Loucy (cell line): ENCODE measurements at regions not wholly inside any gene's neighbourhood (a gene's known extent, or its start where the extent isn't known, plus 50 kb on each side); places are given as distances from the start of the nearest gene placed in this dataset.

Experiments
- H2AFZ ChIP-seq: fragments of 200-600 bp; sonication (generic); 2 replicates; pipeline ENCODE4 v1.6.0; 2016; ENCODE audit warnings: antibody characterized with exemption, mild to moderate bottlenecking, low read length, moderate library complexity
- H3F3A ChIP-seq: fragments of 200-600 bp; 2 replicates; pipeline ENCODE4 v1.6.0; 2016; ENCODE audit warnings: antibody characterized with exemption, low read depth, mild to moderate bottlenecking
- H3K27me3 ChIP-seq: fragments of 200-600 bp; sonication (generic); 2 replicates; pipeline ENCODE4 v1.6.1; 2014; ENCODE audit warnings: low read length, mild to moderate bottlenecking; ENCODE audit not compliant: insufficient read depth, poor library complexity, severe bottlenecking
- H3K36me3 ChIP-seq: fragments of 200-600 bp; sonication (generic); 2 replicates; pipeline ENCODE4 v1.6.1; 2016; ENCODE audit warnings: low read length; ENCODE audit not compliant: insufficient read depth
- H3K4me1 ChIP-seq: fragments of 200-600 bp; sonication (generic); 2 replicates; pipeline ENCODE4 v1.5.1; 2014; ENCODE audit warnings: low read length, mild to moderate bottlenecking; ENCODE audit not compliant: insufficient read depth, poor library complexity, severe bottlenecking
- H3K4me2 ChIP-seq: fragments of 200-600 bp; sonication (generic); 2 replicates; pipeline ENCODE4 v1.6.0; 2014; ENCODE audit warnings: antibody characterized with exemption, low read length, low read depth, mild to moderate bottlenecking; ENCODE audit not compliant: poor library complexity, severe bottlenecking
- H3K4me3 ChIP-seq: fragments of 200-600 bp; sonication (generic); 2 replicates; pipeline ENCODE4 v1.5.1; 2014; ENCODE audit warnings: low read length, mild to moderate bottlenecking, mixed read lengths; ENCODE audit not compliant: poor library complexity, severe bottlenecking
- H3K79me2 ChIP-seq: fragments of 200-600 bp; sonication (generic); 2 replicates; pipeline ENCODE4 v1.6.1; 2014; ENCODE audit warnings: low read length; ENCODE audit not compliant: insufficient read depth
- H3K9ac ChIP-seq: fragments of 200-600 bp; sonication (generic); 2 replicates; pipeline ENCODE4 v1.6.0; 2014; ENCODE audit warnings: mild to moderate bottlenecking, low read depth, low read length, moderate library complexity; ENCODE audit not compliant: poor library complexity, severe bottlenecking
- H3K9me2 ChIP-seq: fragments of 200-600 bp; sonication (generic); replicated peaks from 2 replicates; pipeline ENCODE4 v1.6.1; 2016; ENCODE audit warnings: low read depth, low read length, mixed read lengths
- H3K9me3 ChIP-seq: fragments of 200-600 bp; sonication (generic); 2 replicates; pipeline ENCODE4 v1.6.1; 2014; ENCODE audit warnings: mild to moderate bottlenecking, antibody characterized with exemption, low read length, low read depth; ENCODE audit not compliant: insufficient read depth
- H4K20me1 ChIP-seq: fragments of 200-600 bp; sonication (generic); 2 replicates; pipeline ENCODE4 v1.6.0; 2014; ENCODE audit warnings: antibody characterized with exemption, low read length, mild to moderate bottlenecking; ENCODE audit not compliant: insufficient read depth, poor library complexity, severe bottlenecking
- EZH2phosphoT487 ChIP-seq: fragments of 200-600 bp; IDR thresholded peaks from 2 replicates; pipeline ENCODE4 v1.6.1; 2018; ENCODE audit warnings: antibody characterized with exemption, mild to moderate bottlenecking, moderate library complexity, borderline replicate concordance
- TF ChIP-seq, protein P1 (sequence below): fragments of 200-600 bp; sonication (generic); conservative IDR thresholded peaks from 2 replicates; pipeline ENCODE4 v1.5.1; 2014; ENCODE audit warnings: mild to moderate bottlenecking, antibody characterized with exemption, low read length

DNA sequence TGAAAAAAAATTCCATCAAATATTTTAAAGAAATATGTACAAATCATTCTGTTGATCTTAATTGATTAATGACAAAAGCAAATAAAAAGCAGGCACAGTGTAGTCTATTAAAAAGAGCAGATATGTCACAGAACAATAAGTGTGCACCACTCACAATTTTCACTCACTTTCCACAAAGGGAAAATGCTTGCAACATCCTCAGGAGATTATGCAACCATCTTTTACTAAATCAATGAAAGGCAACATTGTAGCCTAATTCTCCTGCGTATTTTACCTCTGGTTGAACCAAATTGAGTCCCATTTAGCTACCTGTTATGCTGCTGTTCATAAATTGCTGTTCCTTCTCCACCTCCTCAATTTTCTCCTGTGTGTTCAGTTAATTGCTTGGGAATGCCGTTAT lies 1346.8 kb upstream of the PIK3C3 start:
- H3K79me2 ChIP-seq, result no peaks in the 10 kb centered on the region
- H3K9me2 ChIP-seq, result no peaks in the 10 kb centered on the region
- no peak overlapping the region for H2AFZ ChIP-seq
- H3K9me3 ChIP-seq, result no peaks in the 10 kb centered on the region
- no peak overlapping the region for H3K4me3 ChIP-seq
- no peaks in the 10 kb centered on the region for H3K27me3 ChIP-seq
- no peaks in the 10 kb centered on the region for H3K4me1 ChIP-seq
- no peak for TF ChIP-seq EZH2phosphoT487
- TF ChIP-seq, protein P1, sequence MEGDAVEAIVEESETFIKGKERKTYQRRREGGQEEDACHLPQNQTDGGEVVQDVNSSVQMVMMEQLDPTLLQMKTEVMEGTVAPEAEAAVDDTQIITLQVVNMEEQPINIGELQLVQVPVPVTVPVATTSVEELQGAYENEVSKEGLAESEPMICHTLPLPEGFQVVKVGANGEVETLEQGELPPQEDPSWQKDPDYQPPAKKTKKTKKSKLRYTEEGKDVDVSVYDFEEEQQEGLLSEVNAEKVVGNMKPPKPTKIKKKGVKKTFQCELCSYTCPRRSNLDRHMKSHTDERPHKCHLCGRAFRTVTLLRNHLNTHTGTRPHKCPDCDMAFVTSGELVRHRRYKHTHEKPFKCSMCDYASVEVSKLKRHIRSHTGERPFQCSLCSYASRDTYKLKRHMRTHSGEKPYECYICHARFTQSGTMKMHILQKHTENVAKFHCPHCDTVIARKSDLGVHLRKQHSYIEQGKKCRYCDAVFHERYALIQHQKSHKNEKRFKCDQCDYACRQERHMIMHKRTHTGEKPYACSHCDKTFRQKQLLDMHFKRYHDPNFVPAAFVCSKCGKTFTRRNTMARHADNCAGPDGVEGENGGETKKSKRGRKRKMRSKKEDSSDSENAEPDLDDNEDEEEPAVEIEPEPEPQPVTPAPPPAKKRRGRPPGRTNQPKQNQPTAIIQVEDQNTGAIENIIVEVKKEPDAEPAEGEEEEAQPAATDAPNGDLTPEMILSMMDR, result no peak
- H3K36me3 ChIP-seq, result no peaks in the 10 kb centered on the region
- no peak overlapping the region for H3K4me2 ChIP-seq
- H3K9ac ChIP-seq, result no peak overlapping the region
- H3F3A ChIP-seq, result no peaks in the 10 kb centered on the region
- no peaks in the 10 kb centered on the region for H4K20me1 ChIP-seq

DNA sequence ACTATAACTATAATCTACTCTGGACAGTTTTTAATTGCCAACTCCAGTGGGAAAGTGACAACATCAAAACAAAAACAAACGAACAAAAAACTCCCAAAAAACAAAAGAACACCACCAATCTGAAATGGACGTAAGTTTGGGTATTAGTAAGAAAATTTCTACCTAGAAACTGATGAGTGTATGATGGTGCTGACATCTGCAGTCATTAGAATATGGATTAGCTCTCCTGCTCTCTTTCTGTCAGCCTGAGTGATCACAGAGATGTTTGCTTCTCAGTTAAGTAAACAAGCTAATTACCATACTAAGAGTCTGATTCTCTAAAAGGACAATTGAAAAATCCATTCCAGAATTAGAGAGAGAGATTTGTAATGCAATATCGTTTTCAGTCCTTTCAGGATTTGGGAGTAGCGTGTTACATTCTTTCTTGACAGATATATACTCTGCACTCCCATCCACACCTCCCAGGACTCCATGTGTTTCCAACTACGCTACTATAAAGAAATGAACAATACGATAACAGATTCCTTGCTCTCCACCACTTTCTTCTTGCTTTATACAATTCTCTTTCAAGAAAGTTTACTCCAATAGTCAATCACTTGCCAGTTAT lies 1347.4 kb upstream of the PIK3C3 start:
- no peaks in the 10 kb centered on the region for H4K20me1 ChIP-seq
- no peak for TF ChIP-seq EZH2phosphoT487
- TF ChIP-seq, protein P1, result no peak
- no peaks in the 10 kb centered on the region for H3K36me3 ChIP-seq
- H3K27me3 ChIP-seq, result no peaks in the 10 kb centered on the region
- H3K79me2 ChIP-seq, result no peaks in the 10 kb centered on the region
- no peaks in the 10 kb centered on the region for H3K4me1 ChIP-seq
- no peak overlapping the region for H3K9ac ChIP-seq
- no peak overlapping the region for H3K4me3 ChIP-seq
- no peak overlapping the region for H3K4me2 ChIP-seq
- no peaks in the 10 kb centered on the region for H3K9me2 ChIP-seq
- no peaks in the 10 kb centered on the region for H3F3A ChIP-seq
- no peaks in the 10 kb centered on the region for H3K9me3 ChIP-seq
- no peak overlapping the region for H2AFZ ChIP-seq

- TF ChIP-seq EZH2phosphoT487, result no peak
- TF ChIP-seq, protein P1, result no peak
- H3K4me1 ChIP-seq, result no peaks in the 10 kb centered on the region
- H3F3A ChIP-seq, result no peaks in the 10 kb centered on the region
- H4K20me1 ChIP-seq, result no peaks in the 10 kb centered on the region
- no peaks in the 10 kb centered on the region for H3K9me2 ChIP-seq
- no peak overlapping the region for H3K9ac ChIP-seq
- no peak overlapping the region for H3K4me3 ChIP-seq
- no peaks in the 10 kb centered on the region for H3K27me3 ChIP-seq
- H3K36me3 ChIP-seq, result no peaks in the 10 kb centered on the region
- H3K4me2 ChIP-seq, result no peak overlapping the region
- H3K79me2 ChIP-seq, result no peaks in the 10 kb centered on the region
- H2AFZ ChIP-seq, result no peak overlapping the region
- no peaks in the 10 kb centered on the region for H3K9me3 ChIP-seq
These were observed 1348.0 kb upstream of the PIK3C3 start for GRCh38 chr18:40606996-40607395.
